ENCODE measurements at regions not wholly inside any gene's neighbourhood (a gene's known extent, or its start where the extent isn't known, plus 50 kb on each side); places are given as distances from the start of the nearest gene placed in this dataset.

GRCh38 chr4:31097999-31098398, 377.8 kb downstream of the PCDH7 start:
- TF ChIP-seq CTCF (IDR thresholded peaks at IDR 0.05; ENCODE audit: poor library complexity) (no peak), EZH2phosphoT487 (IDR thresholded peaks at IDR 0.05; ENCODE audit: low read depth, severe bottlenecking, unreplicated experiment) (no peak)
